Peyer's patch (tissue), 4 donors: ENCODE measurements at regions not wholly inside any gene's neighbourhood (a gene's known extent, or its start where the extent isn't known, plus 50 kb on each side); places are given as distances from the start of the nearest gene placed in this dataset.

Experiments
- DNase-seq, 3 donors: peaks; one replicate each; pipeline ENCODE4 v3.0.0-alpha.2; 2017 to 2019
- H3K27ac ChIP-seq, 4 donors: fragments of 200-600 bp; sonication (generic); one replicate each; pipeline ENCODE4 v1.5.1; 2016 to 2019
- H3K27me3 ChIP-seq, 2 donors: fragments of 200-600 bp; sonication (generic); one replicate each; pipeline ENCODE4 v1.5.1; 2019
- H3K36me3 ChIP-seq, 3 donors: fragments of 200-600 bp; sonication (generic); one replicate each; pipeline ENCODE4 v1.5.1; 2016 to 2019
- H3K4me1 ChIP-seq, 4 donors: fragments of 200-600 bp; sonication (generic); one replicate each; pipeline ENCODE4 v1.5.1; 2016 to 2019
- H3K4me3 ChIP-seq, 4 donors: fragments of 200-600 bp; sonication (generic); 1 replicate in 3 of 4; 2 replicates in 1 of 4; pipeline ENCODE4 v1.5.1; 2016 to 2019; ENCODE audit warnings: mild to moderate bottlenecking in 1 of 4
- H3K9me3 ChIP-seq, 4 donors: fragments of 200-600 bp; sonication (generic); one replicate each; pipeline ENCODE4 v1.5.1; 2016 to 2019; ENCODE audit warnings: mild to moderate bottlenecking in 1 of 4
- POLR2A ChIP-seq, 2 donors: fragments of 450-650 bp; IDR thresholded peaks; one replicate each; pipeline ENCODE4 v1.5.1; 2017; ENCODE audit warnings: antibody characterized with exemption in 2 of 2, mild to moderate bottlenecking in 2 of 2, moderate library complexity in 2 of 2
- TF ChIP-seq, protein P1 (sequence below), 6 experiments: fragments of 450-650 bp in 4 of 6; fragments of 200-600 bp in 2 of 6; sonication (generic) in 1 of 6; IDR thresholded peaks; one replicate each; pipeline ENCODE4 v1.5.1; 2017 to 2019; ENCODE audit warnings: antibody characterized with exemption in 6 of 6, mild to moderate bottlenecking in 3 of 6, moderate library complexity in 1 of 6

DNA sequence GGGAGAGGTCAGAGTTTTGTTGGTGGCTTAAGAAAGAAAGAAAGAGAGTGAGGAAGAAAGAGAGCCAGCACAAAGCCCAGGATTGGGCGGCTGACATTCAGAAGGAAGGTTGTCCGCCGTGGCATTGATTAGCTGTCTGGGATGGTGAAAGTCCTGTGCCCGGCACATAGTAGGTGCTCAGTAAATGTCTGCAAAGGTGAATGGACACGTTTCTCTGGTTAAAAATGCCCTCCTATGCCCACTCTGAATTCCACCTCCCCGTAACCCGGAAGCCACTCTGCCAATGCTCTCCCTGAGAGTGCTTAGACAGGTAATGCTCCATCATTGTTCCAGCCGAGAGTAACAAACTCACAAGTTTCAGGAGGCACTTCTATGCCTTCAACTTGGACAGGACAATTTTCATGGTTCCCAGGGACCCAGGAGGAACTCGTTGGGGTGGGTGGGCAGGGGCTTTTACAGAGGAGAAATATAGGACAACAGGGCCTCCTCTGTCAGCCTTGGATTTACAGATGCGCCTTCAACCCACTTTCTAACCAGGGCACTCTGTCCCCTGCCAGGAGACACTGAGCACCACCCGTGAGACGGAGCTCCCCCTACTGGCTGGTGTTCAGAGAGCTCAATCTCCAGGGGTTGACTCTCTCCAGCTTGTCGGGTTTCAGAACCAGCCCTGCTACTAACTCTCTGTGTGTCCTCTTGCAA lies 411.5 kb upstream of the ZMIZ1 start:
- TF ChIP-seq, protein P1, sequence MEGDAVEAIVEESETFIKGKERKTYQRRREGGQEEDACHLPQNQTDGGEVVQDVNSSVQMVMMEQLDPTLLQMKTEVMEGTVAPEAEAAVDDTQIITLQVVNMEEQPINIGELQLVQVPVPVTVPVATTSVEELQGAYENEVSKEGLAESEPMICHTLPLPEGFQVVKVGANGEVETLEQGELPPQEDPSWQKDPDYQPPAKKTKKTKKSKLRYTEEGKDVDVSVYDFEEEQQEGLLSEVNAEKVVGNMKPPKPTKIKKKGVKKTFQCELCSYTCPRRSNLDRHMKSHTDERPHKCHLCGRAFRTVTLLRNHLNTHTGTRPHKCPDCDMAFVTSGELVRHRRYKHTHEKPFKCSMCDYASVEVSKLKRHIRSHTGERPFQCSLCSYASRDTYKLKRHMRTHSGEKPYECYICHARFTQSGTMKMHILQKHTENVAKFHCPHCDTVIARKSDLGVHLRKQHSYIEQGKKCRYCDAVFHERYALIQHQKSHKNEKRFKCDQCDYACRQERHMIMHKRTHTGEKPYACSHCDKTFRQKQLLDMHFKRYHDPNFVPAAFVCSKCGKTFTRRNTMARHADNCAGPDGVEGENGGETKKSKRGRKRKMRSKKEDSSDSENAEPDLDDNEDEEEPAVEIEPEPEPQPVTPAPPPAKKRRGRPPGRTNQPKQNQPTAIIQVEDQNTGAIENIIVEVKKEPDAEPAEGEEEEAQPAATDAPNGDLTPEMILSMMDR (IDR thresholded peaks at IDR 0.05) = peak in 5 of 6 experiments; percentile 6 to 77 (median 74)
- no peak for TF ChIP-seq POLR2A (IDR thresholded peaks at IDR 0.05)
- Histone ChIP-seq H3K4me1 (peaks cover 0 to 8% (median 0%) of the 10 kb centered on the region in 4 donors), H3K27me3 (no peaks in the 10 kb centered on the region), H3K36me3 (no peaks in the 10 kb centered on the region), H3K4me3 (no peak overlapping the region), H3K9me3 (no peaks in the 10 kb centered on the region), H3K27ac (peak overlapping the region in 1 of 4 donors; percentile 15)
- DNase-seq = peak; percentile 49 to 90 (median 81)

GRCh38 chr10:78657862-78658165 lies 411.0 kb upstream of the ZMIZ1 start:
- Histone ChIP-seq H3K36me3 (no peaks in the 10 kb centered on the region), H3K9me3 (no peaks in the 10 kb centered on the region), H3K4me3 (no peak overlapping the region), H3K27ac (no peak overlapping the region), H3K4me1 (peaks cover 0 to 8% (median 0%) of the 10 kb centered on the region in 4 donors), H3K27me3 (no peaks in the 10 kb centered on the region)
- DNase-seq = no peak
- TF ChIP-seq, protein P1 (IDR thresholded peaks at IDR 0.05) = no peak
- TF ChIP-seq POLR2A (IDR thresholded peaks at IDR 0.05) = no peak

GRCh38 chr10:78658645-78659597 lies 409.8 kb upstream of the ZMIZ1 start:
- Histone ChIP-seq H3K27ac (no peak overlapping the region), H3K9me3 (peaks cover 0 to under 1% (median 0%) of the 10 kb centered on the region in 4 donors), H3K4me1 (peaks cover 0 to 8% (median 0%) of the 10 kb centered on the region in 4 donors), H3K27me3 (no peaks in the 10 kb centered on the region), H3K36me3 (no peaks in the 10 kb centered on the region), H3K4me3 (no peak overlapping the region)
- DNase-seq = no peak
- no peak for TF ChIP-seq POLR2A (IDR thresholded peaks at IDR 0.05)
- TF ChIP-seq, protein P1 (IDR thresholded peaks at IDR 0.05) = no peak

- peaks cover 0 to 7% (median 0%) of the 10 kb centered on the region in 4 donors for H3K9me3 ChIP-seq
- no peak overlapping the region for H3K27ac ChIP-seq
- no peak overlapping the region for H3K4me3 ChIP-seq
- no peaks in the 10 kb centered on the region for H3K36me3 ChIP-seq
- TF ChIP-seq, protein P1 (IDR thresholded peaks at IDR 0.05) = no peak
- no peak for TF ChIP-seq POLR2A (IDR thresholded peaks at IDR 0.05)
- no peak for DNase-seq
- peaks cover 0 to 8% (median 0%) of the 10 kb centered on the region in 4 donors for H3K4me1 ChIP-seq
- H3K27me3 ChIP-seq = no peaks in the 10 kb centered on the region
Observed at GRCh38 chr10:78659598-78659967, 409.2 kb upstream of the ZMIZ1 start.

GRCh38 chr10:78660446-78661106 lies 408.2 kb upstream of the ZMIZ1 start:
- no peaks in the 10 kb centered on the region for H3K27me3 ChIP-seq
- no peak overlapping the region for H3K4me3 ChIP-seq
- no peak for DNase-seq
- no peaks in the 10 kb centered on the region for H3K36me3 ChIP-seq
- no peak overlapping the region for H3K27ac ChIP-seq
- H3K9me3 ChIP-seq = peaks cover 0 to 9% (median 0%) of the 10 kb centered on the region in 4 donors
- H3K4me1 ChIP-seq = peaks cover 0 to 8% (median 0%) of the 10 kb centered on the region in 4 donors
- TF ChIP-seq, protein P1 (IDR thresholded peaks at IDR 0.05) = no peak
- TF ChIP-seq POLR2A (IDR thresholded peaks at IDR 0.05) = no peak
